DOHH2 (cell line): ENCODE measurements at regions not wholly inside any gene's neighbourhood (a gene's known extent, or its start where the extent isn't known, plus 50 kb on each side); places are given as distances from the start of the nearest gene placed in this dataset.

ENCODE experiments used
- CTCF ChIP-seq: fragments of 200-600 bp; sonication (generic); IDR thresholded peaks from one replicate; pipeline ENCODE4 v1.5.1; 2014; ENCODE audit warnings: antibody characterized with exemption, mild to moderate bottlenecking, low read depth, low read length; ENCODE audit not compliant: poor library complexity, severe bottlenecking
- EZH2phosphoT487 ChIP-seq: fragments of 200-600 bp; sonication (generic); IDR thresholded peaks from 2 replicates; pipeline ENCODE4 v1.6.1; 2017; ENCODE audit warnings: borderline replicate concordance, mild to moderate bottlenecking, antibody characterized with exemption, low read length, moderate library complexity, mixed read lengths

- TF ChIP-seq CTCF, result no peak
- TF ChIP-seq EZH2phosphoT487, result no peak
Measured at GRCh38 chr5:77908787-77909186, 132.6 kb upstream of the TBCA start.
